IPS DF 4.7 (cell line): ENCODE measurements at regions not wholly inside any gene's neighbourhood (a gene's known extent, or its start where the extent isn't known, plus 50 kb on each side); places are given as distances from the start of the nearest gene placed in this dataset.
"Not testable (repeated sequence)": the region's sequence is repeated elsewhere in the genome, so short reads cannot be mapped to it uniquely, and the experiment has no call there.

ENCODE experiments used
- DNase-seq: peaks from one replicate; pipeline ENCODE4 v3.0.0-alpha.2; 2013; ENCODE audit warnings: low spot score; ENCODE audit errors: extremely low read depth

- DNase-seq: peak; percentile 44
These were observed 266.4 kb upstream of the USP15 start for GRCh38 chr12:61993734-61994345.

DNA sequence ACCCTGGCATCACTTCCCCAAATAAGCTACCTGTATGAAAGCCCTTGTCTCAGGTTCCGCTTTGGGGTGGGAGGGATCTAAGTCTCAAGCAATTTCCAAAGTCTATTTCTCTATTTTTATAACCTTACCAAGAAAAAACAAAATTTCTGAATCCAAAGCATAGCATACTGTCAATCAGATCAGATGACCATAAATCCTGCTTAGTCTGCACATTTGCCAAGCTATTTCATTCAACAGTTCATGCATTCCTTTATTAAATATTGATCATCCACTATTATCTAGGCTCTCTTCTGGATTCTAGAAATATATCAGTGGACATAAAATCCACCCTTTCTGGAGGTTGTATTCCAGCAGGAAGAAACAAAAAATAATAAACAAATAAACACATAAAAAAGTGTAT is 263.5 kb upstream of the USP15 start:
- DNase-seq: no peak

- DNase-seq: no peak
These were observed 261.4 kb upstream of the USP15 start for GRCh38 chr12:61998791-61999190.

DNA sequence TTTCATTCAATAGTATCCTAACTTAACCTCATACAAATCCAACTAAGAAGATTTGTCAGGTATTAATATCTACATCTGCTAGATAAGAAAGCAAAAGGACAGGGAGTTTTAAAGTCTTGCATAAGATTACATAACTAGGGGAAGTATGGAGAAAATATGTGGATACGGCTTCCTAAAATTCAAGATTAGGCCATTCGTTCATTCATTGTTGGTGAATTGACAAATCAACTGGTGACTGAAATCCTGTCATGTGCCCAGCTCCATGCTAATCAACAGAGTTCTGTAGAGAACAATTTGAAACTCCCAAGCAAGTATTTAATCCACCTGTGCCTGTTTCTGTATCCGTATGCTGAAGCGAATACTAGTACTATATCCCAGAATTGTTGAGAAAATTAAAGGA is 260.9 kb upstream of the USP15 start:
- DNase-seq: no peak

DNA sequence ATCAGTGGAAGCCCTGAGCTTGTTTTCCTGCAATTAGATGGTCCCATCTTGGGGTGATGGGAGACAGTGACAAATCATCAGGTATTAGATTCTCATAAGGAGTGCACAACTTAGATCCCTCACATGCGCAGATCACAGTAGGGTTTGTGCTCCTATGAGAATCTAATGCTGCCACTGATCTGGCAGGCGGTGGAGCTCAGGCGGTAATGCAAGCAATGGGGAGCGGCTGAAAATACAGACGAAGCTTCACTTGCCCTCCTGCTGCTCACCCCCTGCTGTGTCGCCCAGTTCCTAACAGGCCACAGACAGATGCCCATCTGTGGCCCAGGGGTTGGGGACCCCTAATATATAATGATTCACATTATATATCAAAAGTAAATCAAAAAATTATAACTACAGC is 258.8 kb upstream of the USP15 start:
- no peak for DNase-seq

- DNase-seq: no peak
These were observed 257.0 kb upstream of the USP15 start for GRCh38 chr12:62003226-62003625.

- DNase-seq: no peak
These were observed 256.5 kb upstream of the USP15 start for GRCh38 chr12:62003701-62004100.

- no peak for DNase-seq
These were observed 254.6 kb upstream of the USP15 start for GRCh38 chr12:62005615-62006014.

GRCh38 chr12:62006076-62006732 is 254.0 kb upstream of the USP15 start:
- DNase-seq: no peak

DNA sequence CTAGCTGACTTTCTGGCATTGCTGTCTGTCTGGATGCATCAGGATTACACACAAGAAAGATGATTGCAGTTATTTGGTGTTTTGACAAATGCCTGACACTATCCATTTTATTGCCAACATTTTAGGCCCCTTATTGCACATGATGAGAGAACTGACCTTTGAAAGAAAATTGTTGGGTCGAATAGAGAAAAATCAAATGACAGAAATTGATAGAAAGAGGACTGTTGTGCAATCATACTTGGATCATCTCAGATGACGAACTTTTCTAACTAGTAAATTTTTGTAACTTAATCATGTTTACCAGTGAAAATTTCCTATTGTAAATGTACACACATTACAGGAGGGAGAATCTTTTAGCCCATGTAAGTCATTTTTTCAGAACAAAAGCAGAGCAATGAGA is 251.5 kb upstream of the USP15 start:
- no peak for DNase-seq

DNA sequence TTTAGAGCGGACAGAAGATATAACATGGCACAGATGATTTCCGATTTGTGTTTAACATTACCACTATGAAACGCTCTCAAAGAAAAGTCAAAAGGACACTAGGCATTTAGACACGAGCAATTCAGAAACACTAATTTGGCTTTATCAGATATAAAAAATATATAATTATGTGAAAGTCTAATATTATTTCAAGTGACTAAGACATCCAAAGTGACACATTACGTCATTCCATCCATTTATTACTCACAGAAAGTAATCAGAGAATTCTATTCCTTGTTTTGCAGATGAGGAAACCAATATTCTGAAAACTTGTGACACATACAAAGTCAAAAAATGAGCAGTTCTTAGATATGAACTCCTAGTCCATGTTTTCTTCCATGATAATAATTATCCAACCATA is 250.8 kb upstream of the USP15 start:
- DNase-seq: no peak

GRCh38 chr12:62010331-62010906 is 249.8 kb upstream of the USP15 start:
- not testable (repeated sequence) for DNase-seq

- not testable (repeated sequence) for DNase-seq
These were observed 249.2 kb upstream of the USP15 start for GRCh38 chr12:62010973-62011372.

- no peak for DNase-seq
These were observed 245.9 kb upstream of the USP15 start for GRCh38 chr12:62014330-62014729.

DNA sequence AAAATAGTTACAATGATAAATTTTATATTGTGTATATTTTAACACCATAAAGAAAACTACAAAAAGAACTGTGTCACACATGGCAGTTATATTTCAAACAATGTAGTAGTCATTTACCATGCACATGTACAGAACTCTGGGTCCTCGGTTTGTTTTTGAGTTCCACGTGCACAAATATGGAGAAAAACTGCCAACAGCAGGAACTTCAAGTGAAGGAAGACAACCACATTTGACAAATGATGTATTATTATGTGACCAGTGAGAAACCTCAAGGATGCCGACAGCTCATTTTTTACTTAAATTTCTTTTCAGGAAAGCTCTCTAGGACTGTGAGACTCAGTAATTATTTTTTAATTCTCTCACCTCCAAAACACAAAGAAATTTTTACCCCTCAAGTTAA is 244.2 kb upstream of the USP15 start:
- no peak for DNase-seq

GRCh38 chr12:62021808-62022207 is 238.4 kb upstream of the USP15 start:
- DNase-seq: no peak

DNA sequence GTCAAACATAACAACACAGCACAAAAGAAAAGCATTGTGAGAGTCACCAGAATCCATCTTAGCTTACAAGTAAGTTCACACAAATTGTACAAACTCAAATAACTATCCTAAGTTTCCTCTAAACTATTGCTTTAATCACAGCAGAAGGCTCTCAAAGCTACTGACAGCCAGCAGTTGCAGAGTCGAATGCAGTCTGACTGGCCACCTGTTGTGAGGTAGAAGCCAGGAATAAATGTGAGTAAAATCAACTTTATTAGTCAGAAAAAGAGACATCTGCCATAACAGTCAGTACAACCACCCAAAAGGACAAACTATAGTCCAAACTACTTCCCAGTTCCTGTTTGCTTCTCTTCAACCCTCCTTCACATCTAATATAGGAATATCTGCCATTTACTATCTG is 231.7 kb upstream of the USP15 start:
- DNase-seq: no peak

- DNase-seq: no peak
These were observed 227.3 kb upstream of the USP15 start for GRCh38 chr12:62032870-62033269.

DNA sequence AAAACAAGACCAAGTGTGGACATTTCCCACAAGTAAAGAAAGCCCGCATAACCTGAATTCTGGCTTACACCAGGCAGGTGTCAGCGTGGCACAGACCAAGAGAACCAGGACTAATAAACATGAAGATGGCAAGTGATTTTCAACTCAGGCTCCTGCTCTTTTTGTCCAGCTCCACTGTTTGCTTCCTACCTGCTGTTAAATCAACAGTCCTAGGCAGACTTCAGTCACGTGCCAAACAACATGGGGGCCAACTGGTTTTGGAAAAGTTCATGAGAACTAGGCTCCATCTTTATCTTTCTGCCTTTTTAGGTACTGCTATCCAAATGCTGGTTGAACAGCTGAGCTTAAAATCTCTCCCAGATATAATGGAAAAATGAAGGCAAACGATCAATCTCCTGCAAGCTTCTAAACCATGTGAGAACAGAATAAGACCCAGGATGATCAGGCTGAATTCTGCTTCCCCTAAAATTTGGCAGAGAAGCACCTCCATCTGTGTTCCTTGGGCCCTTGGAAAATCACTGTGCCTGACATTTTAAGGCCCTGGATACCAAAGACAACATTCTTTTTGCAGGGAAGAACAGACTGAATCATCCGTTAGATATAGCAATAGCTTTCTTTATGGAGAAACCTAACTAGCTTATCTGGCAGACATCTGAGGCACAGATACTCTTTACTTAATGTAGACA is 215.6 kb upstream of the USP15 start:
- DNase-seq: no peak

DNA sequence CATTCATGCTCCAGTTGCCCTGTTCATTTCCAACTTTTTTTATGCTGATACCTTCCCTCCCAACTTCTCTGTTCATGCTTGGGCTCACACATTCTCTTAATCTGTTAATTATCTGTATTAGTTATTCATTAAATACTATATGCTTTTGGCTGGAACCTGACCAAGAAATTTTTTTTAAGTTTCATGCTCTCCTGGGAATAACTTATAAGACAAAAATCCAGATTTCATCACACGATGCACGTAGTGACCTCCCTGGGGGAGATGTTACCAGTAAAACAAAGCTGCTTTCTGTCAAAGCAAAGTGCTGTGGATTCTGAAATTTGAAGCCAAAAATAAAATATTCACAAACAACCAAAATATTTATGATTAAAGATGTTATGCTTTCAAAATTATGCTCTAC is 215.0 kb upstream of the USP15 start:
- DNase-seq: no peak

DNA sequence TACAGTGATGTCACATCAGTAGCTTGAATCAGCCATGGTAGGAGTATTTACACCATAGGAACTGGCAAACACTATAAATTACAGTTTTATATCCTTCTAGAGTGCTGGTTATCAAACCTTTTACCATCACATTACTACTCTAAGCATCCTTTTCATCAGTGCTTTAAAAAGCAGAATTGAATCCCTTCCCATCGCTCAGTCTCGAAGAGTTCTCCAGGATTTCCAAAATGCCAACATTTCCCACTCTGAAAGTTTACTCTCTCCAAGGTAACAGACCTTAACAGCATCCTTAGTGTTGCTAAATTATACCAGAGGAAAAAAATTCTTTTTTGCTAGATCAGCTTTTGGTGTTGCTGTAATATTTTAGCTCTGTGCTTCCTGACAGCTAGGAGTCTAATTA is 209.4 kb upstream of the USP15 start:
- no peak for DNase-seq

GRCh38 chr12:62069976-62070375 is 190.2 kb upstream of the USP15 start:
- no peak for DNase-seq

GRCh38 chr12:62073236-62073635 is 187.0 kb upstream of the USP15 start:
- DNase-seq: not testable (repeated sequence)
